NCI-H748 treated with DMSO at 0.1 percent for 48 hours (cell line): ENCODE measurements at regions not wholly inside any gene's neighbourhood (a gene's known extent, or its start where the extent isn't known, plus 50 kb on each side); places are given as distances from the start of the nearest gene placed in this dataset.
"Not testable (repeated sequence)": the region's sequence is repeated elsewhere in the genome, so short reads cannot be mapped to it uniquely, and the experiment has no call there.

ENCODE experiments used
- DNase-seq: peaks from one replicate; lab custom pipeline; 2025; lab: John Stamatoyannopoulos, UW

DNA sequence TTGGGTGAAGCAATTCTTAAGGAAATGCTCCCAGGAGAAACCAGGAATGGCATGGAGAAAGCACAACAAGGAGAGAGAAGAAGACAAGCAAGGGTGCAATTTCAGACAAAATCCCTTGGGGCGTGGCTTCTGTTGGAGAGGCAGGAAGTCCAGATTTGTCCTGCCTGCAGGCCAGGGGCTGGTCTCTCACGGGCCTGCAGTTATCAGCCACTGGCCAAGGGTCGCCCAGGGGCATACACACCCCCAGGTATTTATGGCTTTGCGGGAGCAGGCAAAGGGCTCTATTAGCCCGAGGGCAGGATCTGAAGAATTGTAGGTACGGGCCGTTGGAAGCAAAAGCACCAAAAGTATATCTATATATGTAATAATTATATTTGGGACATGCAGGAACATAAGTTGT lies 87.7 kb downstream of the IYD start:
- no peak for DNase-seq

DNA sequence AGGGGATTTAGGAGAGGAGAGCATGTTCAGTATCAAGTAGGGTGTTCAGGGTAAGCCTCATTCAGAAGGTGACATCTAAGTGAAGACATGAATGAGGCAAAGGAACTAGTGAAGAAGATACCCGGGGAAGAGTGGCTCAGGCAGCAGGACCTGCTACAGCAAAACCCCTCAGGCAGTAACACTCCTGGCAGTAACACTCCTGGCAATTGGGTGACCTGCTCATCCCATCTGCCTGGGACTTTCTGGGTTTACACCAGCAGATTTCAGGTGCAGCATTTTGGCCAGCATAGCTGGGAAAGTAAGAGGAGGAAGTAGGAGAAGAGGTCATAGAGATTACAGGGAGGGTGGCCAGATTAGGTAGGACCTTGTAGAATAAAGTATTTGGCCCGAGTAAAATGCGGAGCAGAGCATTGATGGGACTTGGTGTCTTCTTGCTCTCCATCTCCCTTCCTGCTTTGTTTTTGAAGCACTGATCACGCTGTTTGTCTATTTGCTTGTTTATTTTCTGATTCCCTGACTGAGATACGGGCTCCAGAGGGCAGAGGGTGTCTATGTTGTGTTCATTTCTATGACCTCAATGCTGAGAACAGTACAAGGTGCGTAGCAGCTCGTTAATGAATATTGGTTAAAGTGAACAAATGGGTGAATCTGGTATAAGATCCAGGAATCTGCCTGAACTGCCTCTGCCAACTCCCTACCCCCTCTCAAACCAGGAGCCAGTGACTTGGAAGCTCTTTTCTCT lies 88.3 kb downstream of the IYD start:
- no peak for DNase-seq

GRCh38 chr6:150458579-150458978 lies 89.8 kb downstream of the IYD start:
- no peak for DNase-seq

- no peak for DNase-seq
Measured at GRCh38 chr6:150463852-150464251, 95.0 kb downstream of the IYD start.

DNA sequence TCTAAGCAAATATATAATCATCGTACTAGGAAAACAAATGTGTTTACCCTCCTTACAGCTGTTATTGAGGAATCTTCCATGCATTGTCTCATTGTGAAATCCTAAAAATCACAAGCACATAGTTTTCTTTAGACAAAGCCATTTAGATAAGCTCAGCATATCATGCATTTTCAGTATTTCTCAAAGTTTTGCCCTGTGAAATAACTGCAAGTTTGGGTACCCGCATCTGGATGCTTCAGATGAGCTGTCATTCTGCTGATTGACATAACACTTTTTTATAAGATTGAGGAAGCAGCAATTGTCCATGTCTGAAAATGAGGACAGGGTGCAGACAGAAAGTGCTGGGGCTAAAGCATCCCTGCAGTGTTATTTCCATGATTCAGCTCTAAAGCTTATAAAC lies 96.2 kb downstream of the IYD start:
- DNase-seq, result no peak

DNA sequence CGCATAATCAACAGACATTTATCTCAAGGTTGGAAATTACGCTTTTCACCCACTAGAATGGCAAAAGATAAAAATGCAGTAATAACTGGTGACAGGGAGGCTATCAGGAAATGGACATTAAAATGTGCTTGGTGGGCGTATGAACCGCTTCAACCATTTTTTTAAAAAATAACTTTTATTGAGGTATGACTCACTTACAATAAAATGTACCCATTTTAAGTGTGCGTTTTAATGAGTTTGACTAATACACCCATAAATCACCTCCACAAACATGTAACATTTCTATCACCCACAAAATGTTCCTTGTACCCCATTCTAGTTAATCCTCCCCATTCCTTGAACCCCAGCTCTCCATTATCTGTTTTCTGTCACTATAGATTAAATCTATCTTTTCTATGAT lies 96.8 kb downstream of the IYD start:
- DNase-seq, result no peak

DNA sequence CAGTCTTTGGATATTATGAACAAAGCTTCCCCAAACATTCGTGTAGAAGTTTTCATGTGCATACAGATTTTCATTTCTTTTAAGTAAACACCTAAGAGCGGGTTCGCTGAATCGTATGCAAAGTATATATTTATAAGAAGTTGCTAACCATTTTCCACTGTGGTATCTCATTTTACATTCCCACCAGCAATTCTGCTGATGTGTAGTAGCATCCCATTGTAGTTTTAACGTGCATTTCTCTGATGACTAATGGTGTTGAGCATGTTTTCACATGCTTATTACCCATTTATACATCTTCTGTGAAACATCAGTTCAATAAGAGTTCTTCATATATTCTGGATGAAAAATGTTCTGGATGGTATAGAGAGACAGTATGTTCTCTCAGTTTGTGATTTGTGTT lies 97.4 kb downstream of the IYD start:
- no peak for DNase-seq

GRCh38 chr6:150470131-150470530 lies 101.3 kb downstream of the IYD start:
- DNase-seq, result no peak

DNA sequence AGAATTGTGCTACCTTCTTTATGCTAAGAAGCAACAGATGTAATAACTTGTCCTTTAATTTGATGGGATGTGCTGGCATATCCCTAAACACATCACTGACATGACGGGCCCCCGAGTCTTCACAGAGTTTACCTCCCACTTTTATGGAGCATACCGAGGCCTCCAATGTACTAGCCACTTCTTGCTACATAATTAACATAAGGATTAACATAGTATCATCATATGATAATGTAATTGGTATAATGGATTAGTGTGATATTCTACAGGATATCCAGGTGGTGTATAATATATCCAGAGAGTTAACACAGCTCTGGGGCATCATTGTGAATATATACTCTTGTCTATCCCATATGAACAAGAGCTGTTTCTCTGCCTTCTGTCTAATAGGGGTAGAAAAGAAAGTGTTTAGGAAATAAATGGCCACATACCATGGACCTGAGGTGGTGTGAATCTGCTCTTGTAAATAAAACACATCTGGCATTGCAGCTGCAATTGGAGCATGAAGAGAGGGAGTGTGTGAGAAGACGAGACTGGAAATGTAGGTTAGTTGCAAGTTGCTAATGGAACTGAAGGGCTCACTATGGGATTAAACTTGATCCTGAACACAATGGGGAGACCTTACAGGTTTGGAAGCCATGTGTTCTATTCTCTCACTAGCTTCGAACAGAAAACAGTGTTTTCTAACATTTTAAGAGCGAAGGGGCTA lies 102.3 kb downstream of the IYD start:
- DNase-seq, result no peak

DNA sequence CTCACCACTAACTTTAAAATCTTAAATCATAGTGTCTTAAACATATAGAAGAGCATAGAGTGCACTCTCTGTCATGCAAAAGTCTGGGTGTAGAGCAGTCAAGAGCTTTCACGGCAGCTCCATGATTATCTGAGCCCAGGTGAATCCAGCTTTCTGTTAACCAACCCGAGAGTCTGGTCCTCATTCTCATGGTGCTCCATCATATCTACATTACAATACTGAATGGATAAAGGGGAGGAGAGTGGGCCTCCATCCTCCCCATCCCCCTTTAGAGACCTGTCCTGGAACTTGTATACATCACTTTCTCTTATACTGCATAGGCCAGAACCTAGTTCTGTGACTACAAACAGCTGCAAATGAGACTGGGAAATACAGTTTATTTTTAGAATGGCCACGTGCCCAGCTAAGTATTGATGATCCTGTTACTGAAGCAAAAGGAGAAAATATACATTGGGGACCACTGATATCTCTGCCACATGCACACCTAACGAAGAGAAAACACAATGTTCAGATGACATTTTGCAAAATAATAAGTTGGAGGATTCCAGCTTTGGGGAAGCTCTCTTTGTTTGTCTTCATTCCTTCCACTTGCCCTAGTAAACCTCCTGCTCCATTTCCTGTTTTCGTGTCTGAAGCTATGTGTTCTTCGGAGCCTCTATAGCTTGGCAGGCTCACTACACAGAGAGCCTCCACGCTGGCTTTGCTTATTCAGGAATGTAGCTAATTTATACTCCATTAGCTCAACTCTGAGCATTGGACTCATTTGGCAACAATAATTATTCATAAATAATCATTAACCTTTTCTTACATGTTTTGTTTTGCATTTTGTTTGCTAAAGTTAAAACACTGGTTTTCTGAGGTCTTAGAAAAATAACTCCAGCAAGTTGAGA lies 110.1 kb downstream of the IYD start:
- no peak for DNase-seq

DNA sequence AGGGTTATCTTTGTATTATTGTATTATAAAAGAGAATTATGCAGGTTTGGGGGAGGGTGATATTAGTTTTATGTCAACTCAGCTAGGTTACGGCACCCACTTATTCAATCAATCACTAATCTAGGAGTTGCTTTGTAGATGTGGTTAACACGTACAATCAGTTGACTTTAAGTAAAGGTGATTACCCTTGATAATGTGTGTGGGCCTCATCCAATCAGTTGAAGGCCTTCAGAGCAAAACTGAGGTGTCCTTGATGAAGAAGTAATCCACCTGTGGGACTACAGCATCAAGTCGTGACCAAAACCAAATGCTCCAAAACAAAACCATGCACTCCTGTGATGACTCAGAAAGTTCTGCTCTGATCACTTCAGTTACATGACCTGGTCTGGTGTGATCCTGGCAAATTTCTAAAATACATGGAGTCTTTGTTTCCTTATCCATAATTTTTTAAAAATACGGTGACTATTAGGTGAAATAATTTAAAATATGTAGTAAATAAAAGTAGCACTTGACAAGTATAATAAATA lies 114.1 kb downstream of the IYD start:
- DNase-seq, result no peak

DNA sequence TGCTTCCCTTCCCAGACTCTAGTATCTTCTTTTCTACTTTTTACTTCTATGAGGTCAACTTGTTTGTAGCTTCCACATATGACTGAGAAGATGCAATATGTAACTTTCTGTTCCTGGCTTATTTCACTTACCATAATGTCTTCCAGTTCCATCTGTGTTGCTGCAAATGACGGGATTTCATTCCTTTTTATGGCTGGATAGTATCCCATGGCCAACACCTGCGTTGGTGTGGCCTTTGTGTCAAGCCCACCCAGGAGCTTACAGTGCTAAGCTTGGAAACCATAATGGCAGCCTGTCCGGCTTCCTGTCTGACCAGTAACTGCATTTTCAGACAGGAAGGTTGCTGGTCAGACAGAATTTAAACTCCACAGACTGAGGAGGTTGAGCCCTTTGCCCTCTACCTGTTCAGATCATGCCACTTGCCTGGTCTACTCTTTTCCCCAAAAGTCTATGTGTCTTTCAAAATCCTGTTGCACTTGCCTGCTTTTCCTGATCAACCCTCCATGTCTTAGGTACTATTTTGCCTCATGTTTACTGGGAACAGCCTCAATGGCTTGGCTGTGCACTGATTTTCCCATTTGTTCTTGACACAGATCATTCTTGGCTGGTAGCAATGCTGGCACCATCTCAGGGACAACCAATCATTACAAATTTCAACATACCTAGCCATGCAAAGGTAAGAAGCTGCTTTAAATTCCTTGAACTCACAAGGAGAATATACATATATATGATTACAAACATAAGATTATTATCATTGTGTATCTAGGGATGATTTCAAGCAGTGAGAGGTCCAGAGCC lies 114.3 kb upstream of the PLEKHG1 start:
- no peak for DNase-seq

DNA sequence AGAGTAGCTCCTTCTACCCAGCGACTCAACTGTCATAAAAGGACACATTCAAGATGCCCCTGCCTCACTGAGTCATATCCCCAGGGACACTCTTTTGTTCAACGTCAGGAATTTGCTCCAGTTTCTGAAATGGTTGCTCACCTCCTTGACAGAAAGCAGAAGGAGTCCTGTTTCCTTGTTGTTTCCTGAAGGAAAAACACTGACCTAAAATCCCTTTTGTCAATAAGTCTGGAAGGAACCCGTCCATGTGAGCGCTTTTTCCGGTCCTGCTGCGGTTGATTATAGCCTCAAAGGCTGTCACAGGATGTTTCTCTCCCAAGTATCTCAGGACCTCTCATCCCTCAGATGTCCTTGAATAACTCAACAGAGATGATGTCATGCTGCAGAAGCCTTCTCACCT lies 113.6 kb upstream of the PLEKHG1 start:
- no peak for DNase-seq

GRCh38 chr6:150490586-150490985 lies 109.1 kb upstream of the PLEKHG1 start:
- no peak for DNase-seq

DNA sequence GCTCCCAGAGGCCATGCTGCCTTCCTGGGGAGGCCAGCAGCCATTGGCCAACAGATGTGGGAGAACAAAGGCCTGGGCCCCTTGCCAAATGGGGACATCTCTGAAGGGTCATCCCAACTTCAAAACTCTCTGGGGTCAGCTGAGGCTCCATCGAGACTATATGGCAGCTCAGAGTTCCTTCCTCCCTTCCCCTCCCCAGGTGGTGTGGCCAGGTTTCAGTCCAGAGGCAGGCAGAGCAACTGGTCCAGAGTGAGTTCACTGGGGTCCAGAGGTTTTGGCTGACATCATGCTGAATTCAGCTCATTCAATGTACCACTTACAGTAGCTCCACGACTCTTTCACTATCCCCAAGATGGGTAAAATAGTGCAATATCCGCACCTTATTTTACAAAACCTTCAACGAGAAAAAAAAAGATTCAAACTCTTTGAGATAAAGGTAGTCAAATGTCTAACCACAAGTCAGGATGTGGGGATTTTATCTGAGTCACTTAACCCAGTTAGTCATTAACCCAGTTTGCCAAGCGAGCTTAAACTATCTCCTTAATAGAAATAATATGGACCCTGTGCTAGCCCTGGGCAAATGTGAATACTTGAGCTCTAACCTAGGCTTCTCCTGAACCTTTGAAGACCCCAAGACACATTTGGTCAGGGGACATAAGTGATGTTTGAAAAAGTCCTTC lies 108.4 kb upstream of the PLEKHG1 start:
- no peak for DNase-seq

- no peak for DNase-seq
Measured at GRCh38 chr6:150491811-150492172, 107.9 kb upstream of the PLEKHG1 start.

DNA sequence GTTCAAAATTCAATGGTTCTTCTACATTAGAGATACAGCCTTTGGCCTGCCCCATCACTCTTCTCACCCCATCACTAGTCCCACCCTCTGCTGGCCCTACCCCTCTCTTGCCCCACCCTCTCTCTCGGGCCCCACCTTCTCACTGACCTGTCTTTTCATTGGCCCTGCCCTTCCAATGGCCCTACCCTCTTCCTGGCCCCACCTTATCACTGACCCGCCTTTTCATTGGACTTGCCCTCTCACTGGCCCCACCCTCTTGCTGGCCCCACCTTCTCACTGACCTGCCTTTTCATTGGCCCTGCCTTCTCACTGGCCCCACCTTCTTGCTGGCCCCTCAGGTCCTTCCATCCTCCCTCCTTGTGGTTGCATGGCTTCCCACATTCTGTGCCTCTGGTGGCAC lies 107.2 kb upstream of the PLEKHG1 start:
- DNase-seq, result no peak

- no peak for DNase-seq
Measured at GRCh38 chr6:150492941-150493340, 106.7 kb upstream of the PLEKHG1 start.

DNA sequence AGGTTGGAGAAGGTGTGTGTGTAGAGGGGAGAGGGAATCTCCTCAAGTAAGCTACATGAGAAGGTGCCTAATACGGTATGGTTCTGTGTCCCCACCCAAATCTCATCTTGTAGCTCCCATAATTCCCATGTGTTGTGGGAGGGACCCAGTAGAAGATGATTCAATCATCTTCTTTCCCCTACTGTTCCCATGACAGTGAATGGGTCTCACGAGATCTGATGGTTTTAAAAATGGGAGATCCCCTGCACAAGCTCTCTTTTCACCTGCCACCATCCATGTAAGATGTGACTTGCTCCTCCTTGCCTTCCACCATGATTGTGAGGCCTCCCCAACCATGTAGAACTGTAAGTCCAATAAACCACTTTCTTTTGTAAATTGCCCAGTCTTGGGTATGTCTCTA lies 106.1 kb upstream of the PLEKHG1 start:
- DNase-seq, result not testable (repeated sequence)

DNA sequence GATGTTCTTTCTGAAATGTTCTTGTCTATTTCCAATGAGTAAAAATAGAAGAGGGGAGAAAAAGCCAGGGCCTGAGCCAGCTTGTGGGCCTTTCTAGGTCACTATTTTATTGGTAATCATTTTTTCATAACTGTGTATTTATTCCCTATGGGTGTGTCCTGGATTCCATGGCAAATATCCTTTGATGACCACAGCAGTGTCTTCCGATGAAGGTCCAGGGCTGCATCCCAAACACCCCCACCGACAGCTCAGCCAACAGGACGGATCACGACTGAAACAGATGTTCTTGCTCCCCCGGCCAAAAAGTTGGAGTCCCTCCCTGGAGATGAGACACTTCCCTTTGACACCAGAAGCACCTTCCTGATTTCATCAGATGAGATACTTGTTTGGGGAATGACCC lies 105.4 kb upstream of the PLEKHG1 start:
- DNase-seq, result no peak

GRCh38 chr6:150495126-150495525 lies 104.6 kb upstream of the PLEKHG1 start:
- DNase-seq, result no peak
